Neural crest cell (in vitro differentiated cells): ENCODE measurements at regions not wholly inside any gene's neighbourhood (a gene's known extent, or its start where the extent isn't known, plus 50 kb on each side); places are given as distances from the start of the nearest gene placed in this dataset.
A peak's percentile ranks its signal among the peaks of the same experiment; 100 is the strongest.
"Not testable (repeated sequence)": the region's sequence is repeated elsewhere in the genome, so short reads cannot be mapped to it uniquely, and the experiment has no call there.

ENCODE experiments used
- DNase-seq: peaks from one replicate; pipeline ENCODE4 v3.0.0; 2021; ENCODE audit warnings: low read depth, mixed read lengths, low spot score
- H3K27ac Mint-ChIP-seq: one replicate; pipeline ENCODE4 v1.8.0; 2021; ENCODE audit warnings: mild to moderate bottlenecking, mixed read lengths; ENCODE audit not compliant: unreplicated experiment
- H3K27me3 Mint-ChIP-seq: 2 replicates; pipeline ENCODE4 v1.8.0; 2021; ENCODE audit warnings: low read depth, mild to moderate bottlenecking, mixed read lengths
- H3K36me3 Mint-ChIP-seq: 2 replicates; pipeline ENCODE4 v1.8.0; 2021; ENCODE audit warnings: low read depth, mild to moderate bottlenecking, mixed read lengths
- H3K4me1 Mint-ChIP-seq: 2 replicates; pipeline ENCODE4 v1.8.0; 2021; ENCODE audit warnings: mixed read lengths
- H3K4me3 Mint-ChIP-seq: one replicate; pipeline ENCODE4 v1.8.0; 2021; ENCODE audit warnings: mild to moderate bottlenecking, mixed read lengths
- H3K9me3 Mint-ChIP-seq: 2 replicates; pipeline ENCODE4 v1.8.0; 2021; ENCODE audit warnings: mixed read lengths
- CTCF ChIP-seq: fragments of 200-600 bp; sonication (generic); conservative IDR thresholded peaks from 2 replicates; pipeline ENCODE4 v1.5.0; 2021; ENCODE audit warnings: antibody characterized with exemption, mild to moderate bottlenecking

GRCh38 chr16:22983614-22984013 lies 165.6 kb downstream of the USP31 start:
- no peak overlapping the region for H3K27ac Mint-ChIP-seq
- no peaks in the 10 kb centered on the region for H3K4me1 Mint-ChIP-seq
- H3K9me3 Mint-ChIP-seq = peaks cover 17% of the 10 kb centered on the region
- H3K4me3 Mint-ChIP-seq = no peak overlapping the region
- peaks cover 25% of the 10 kb centered on the region for H3K27me3 Mint-ChIP-seq
- no peak for TF ChIP-seq CTCF
- peaks cover 10% of the 10 kb centered on the region for H3K36me3 Mint-ChIP-seq
- DNase-seq = no peak

- H3K27ac Mint-ChIP-seq, H3K4me1 Mint-ChIP-seq, DNase-seq, H3K4me3 Mint-ChIP-seq: not testable (repeated sequence)
- peaks cover 37% of the 10 kb centered on the region for H3K27me3 Mint-ChIP-seq
- H3K9me3 Mint-ChIP-seq = peaks cover 14% of the 10 kb centered on the region
- peaks cover 10% of the 10 kb centered on the region for H3K36me3 Mint-ChIP-seq
Observed at GRCh38 chr16:22980514-22980913, 166.6 kb downstream of the HS3ST2 start.

GRCh38 chr16:22979038-22979437 lies 165.1 kb downstream of the HS3ST2 start:
- no peak overlapping the region for H3K4me3 Mint-ChIP-seq
- H3K4me1 Mint-ChIP-seq = no peaks in the 10 kb centered on the region
- peaks cover 8% of the 10 kb centered on the region for H3K36me3 Mint-ChIP-seq
- no peak overlapping the region for H3K27ac Mint-ChIP-seq
- peaks cover 8% of the 10 kb centered on the region for H3K9me3 Mint-ChIP-seq
- no peak for DNase-seq
- no peak for TF ChIP-seq CTCF
- peaks cover 40% of the 10 kb centered on the region for H3K27me3 Mint-ChIP-seq

- H3K4me3 Mint-ChIP-seq = no peak overlapping the region
- peaks cover 6% of the 10 kb centered on the region for H3K9me3 Mint-ChIP-seq
- peak; percentile 46 for TF ChIP-seq CTCF
- DNase-seq = no peak
- H3K4me1 Mint-ChIP-seq = no peaks in the 10 kb centered on the region
- peaks cover 37% of the 10 kb centered on the region for H3K27me3 Mint-ChIP-seq
- peaks cover 3% of the 10 kb centered on the region for H3K36me3 Mint-ChIP-seq
- H3K27ac Mint-ChIP-seq = no peak overlapping the region
Observed at GRCh38 chr16:22977294-22977697, 163.3 kb downstream of the HS3ST2 start.

GRCh38 chr16:22973522-22973921 lies 159.6 kb downstream of the HS3ST2 start:
- peaks cover 23% of the 10 kb centered on the region for H3K27me3 Mint-ChIP-seq
- H3K36me3 Mint-ChIP-seq = no peaks in the 10 kb centered on the region
- no peak overlapping the region for H3K27ac Mint-ChIP-seq
- H3K9me3 Mint-ChIP-seq = peaks cover 2% of the 10 kb centered on the region
- no peak for DNase-seq
- no peak overlapping the region for H3K4me3 Mint-ChIP-seq
- no peak for TF ChIP-seq CTCF
- peaks cover 11% of the 10 kb centered on the region for H3K4me1 Mint-ChIP-seq

GRCh38 chr16:22971346-22971924 lies 157.5 kb downstream of the HS3ST2 start:
- Mint-ChIP-seq H3K9me3 (no peaks in the 10 kb centered on the region), H3K27me3 (peaks cover 15% of the 10 kb centered on the region), H3K27ac (no peak overlapping the region), H3K36me3 (no peaks in the 10 kb centered on the region), H3K4me3 (no peak overlapping the region), H3K4me1 (peaks cover 11% of the 10 kb centered on the region)
- TF ChIP-seq CTCF = no peak
- DNase-seq = no peak
